Thoracic aorta (tissue), 2 donors: ENCODE measurements at regions not wholly inside any gene's neighbourhood (a gene's known extent, or its start where the extent isn't known, plus 50 kb on each side); places are given as distances from the start of the nearest gene placed in this dataset.

Experiments
- ATAC-seq: fragments of 150-250 bp; one replicate; pipeline ENCODE4 v1.8.0; 2017; ENCODE audit warnings: low read depth; ENCODE audit not compliant: insufficient number of reproducible peaks, low FRiP score
- DNase-seq: peaks from one replicate; pipeline ENCODE4 v3.0.0-alpha.2; 2020; ENCODE audit warnings: low spot score
- H3K27ac ChIP-seq, 2 donors: fragments of 200-600 bp; sonication (generic); 1 replicate in 1 of 2; 2 replicates in 1 of 2; pipeline ENCODE4 v1.5.1; 2016; ENCODE audit warnings: mild to moderate bottlenecking in 2 of 2, moderate library complexity in 2 of 2
- H3K27me3 ChIP-seq: fragments of 200-600 bp; sonication (generic); replicated peaks from 2 replicates; pipeline ENCODE4 v1.6.0; 2016; ENCODE audit warnings: mild to moderate bottlenecking; ENCODE audit not compliant: insufficient read depth
- H3K36me3 ChIP-seq: fragments of 200-600 bp; sonication (generic); one replicate; pipeline ENCODE4 v1.5.1; 2016
- H3K4me1 ChIP-seq, 2 donors: fragments of 200-600 bp; sonication (generic); 1 replicate in 1 of 2; 2 replicates in 1 of 2; pipeline versions ENCODE4 v1.5.1 to v1.6.0; 2016; ENCODE audit warnings: low read depth in 2 of 2, mild to moderate bottlenecking in 1 of 2; ENCODE audit not compliant: control insufficient read depth in 1 of 2
- H3K4me3 ChIP-seq: fragments of 200-600 bp; sonication (generic); 2 replicates; pipeline ENCODE4 v1.5.1; 2016; ENCODE audit warnings: mild to moderate bottlenecking
- H3K9me3 ChIP-seq: fragments of 200-600 bp; sonication (generic); 2 replicates; pipeline ENCODE4 v1.5.1; 2016
- TF ChIP-seq, protein P1 (sequence below): fragments of 200-600 bp; sonication (generic); IDR thresholded peaks from one replicate; pipeline ENCODE4 v1.5.1; 2019; ENCODE audit warnings: antibody characterized with exemption

DNA sequence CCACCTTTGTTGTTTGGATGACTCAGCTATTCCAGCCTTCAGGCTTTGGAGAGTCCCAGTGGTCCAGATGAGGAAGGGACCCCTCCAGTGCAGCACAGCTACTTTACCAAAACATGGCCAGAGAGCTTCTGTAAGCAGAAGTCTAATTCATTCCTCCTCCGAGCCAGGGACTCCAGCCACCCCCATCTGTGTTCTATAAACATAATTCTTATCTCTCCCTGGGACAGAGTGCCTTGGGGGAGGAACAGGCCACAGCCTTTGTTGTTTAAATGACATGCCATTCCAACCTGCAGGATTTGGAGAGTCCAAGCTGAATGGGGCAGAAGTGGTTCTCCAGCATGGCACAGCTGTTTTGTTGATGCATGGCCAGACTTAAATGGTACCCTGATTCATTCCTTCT, 994.0 kb downstream of the TRHDE start:
- Histone ChIP-seq H3K9me3 (no peaks in the 10 kb centered on the region), H3K4me1 (no peaks in the 10 kb centered on the region), H3K27ac (no peak overlapping the region), H3K4me3 (no peak overlapping the region), H3K27me3 (no peaks in the 10 kb centered on the region), H3K36me3 (no peaks in the 10 kb centered on the region)
- ATAC-seq: no peak
- TF ChIP-seq, protein P1, sequence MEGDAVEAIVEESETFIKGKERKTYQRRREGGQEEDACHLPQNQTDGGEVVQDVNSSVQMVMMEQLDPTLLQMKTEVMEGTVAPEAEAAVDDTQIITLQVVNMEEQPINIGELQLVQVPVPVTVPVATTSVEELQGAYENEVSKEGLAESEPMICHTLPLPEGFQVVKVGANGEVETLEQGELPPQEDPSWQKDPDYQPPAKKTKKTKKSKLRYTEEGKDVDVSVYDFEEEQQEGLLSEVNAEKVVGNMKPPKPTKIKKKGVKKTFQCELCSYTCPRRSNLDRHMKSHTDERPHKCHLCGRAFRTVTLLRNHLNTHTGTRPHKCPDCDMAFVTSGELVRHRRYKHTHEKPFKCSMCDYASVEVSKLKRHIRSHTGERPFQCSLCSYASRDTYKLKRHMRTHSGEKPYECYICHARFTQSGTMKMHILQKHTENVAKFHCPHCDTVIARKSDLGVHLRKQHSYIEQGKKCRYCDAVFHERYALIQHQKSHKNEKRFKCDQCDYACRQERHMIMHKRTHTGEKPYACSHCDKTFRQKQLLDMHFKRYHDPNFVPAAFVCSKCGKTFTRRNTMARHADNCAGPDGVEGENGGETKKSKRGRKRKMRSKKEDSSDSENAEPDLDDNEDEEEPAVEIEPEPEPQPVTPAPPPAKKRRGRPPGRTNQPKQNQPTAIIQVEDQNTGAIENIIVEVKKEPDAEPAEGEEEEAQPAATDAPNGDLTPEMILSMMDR: no peak
- DNase-seq: no peak

DNA sequence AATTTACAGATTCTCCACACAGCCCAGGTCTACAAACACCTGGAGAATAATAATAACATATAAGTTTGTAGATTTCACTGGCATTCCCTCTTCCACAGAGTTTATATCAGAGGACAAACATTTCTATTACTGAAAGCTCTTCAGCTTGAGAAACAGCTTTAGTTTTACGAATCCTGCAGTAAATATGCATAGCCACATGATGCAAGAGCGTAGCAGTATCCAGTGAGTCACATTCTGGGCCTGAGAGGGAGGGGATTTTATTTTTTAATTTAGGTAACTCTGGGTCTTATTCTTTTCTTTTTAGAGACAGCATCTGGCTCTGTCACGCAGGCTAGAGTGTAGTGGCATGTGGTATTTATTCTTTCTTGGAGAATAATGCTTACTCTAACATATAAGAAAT, 1002.8 kb downstream of the TRHDE start:
- no peaks in the 10 kb centered on the region for H3K9me3 ChIP-seq
- DNase-seq: no peak
- H3K27ac ChIP-seq: no peak overlapping the region
- H3K4me3 ChIP-seq: no peak overlapping the region
- no peaks in the 10 kb centered on the region for H3K4me1 ChIP-seq
- H3K27me3 ChIP-seq: no peaks in the 10 kb centered on the region
- TF ChIP-seq, protein P1: no peak
- no peak for ATAC-seq
- H3K36me3 ChIP-seq: no peaks in the 10 kb centered on the region

DNA sequence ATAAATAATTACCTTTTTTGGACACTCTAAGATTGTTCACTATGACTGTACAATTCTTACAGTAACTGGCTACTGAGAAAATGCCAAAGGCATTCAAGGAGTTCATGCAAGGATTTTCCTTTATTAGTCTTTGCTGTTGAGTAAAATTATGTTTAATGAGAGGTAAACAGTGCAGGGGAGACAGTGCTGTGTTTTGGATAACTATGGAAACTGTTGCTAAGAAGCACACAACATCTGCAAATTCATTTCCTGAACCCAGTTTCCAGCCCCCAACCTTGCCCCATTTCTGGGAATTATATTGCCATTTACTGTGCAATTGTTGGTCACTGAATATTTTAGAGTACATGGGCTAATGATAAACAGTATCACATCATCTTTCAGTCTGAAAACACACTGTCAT, 1005.8 kb downstream of the TRHDE start:
- DNase-seq (no peak), ATAC-seq (no peak)
- no peaks in the 10 kb centered on the region for H3K36me3 ChIP-seq
- no peaks in the 10 kb centered on the region for H3K9me3 ChIP-seq
- no peaks in the 10 kb centered on the region for H3K27me3 ChIP-seq
- no peak overlapping the region for H3K27ac ChIP-seq
- H3K4me1 ChIP-seq: no peaks in the 10 kb centered on the region
- H3K4me3 ChIP-seq: no peak overlapping the region
- TF ChIP-seq, protein P1: no peak

DNA sequence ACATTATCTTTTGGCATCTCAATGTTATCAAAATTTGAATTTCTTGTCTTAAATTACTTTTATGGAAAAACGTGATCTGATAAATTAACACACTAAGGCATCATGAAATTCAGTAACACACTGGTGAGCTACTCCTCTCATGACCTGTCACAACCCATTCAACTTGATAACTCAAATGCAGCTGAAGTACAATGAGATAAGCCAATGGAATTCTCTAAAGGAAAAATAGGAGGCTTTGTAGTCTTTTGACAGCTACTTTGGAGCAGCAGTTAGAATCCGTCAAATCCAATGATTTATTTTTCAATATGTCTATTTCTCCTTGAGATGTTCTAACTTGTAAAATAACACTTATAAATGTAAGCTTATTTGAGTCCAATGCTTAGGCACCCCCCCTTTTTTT, 1029.4 kb downstream of the TRHDE start:
- ATAC-seq (no peak), DNase-seq (no peak)
- no peaks in the 10 kb centered on the region for H3K36me3 ChIP-seq
- H3K27me3 ChIP-seq: no peaks in the 10 kb centered on the region
- no peaks in the 10 kb centered on the region for H3K9me3 ChIP-seq
- TF ChIP-seq, protein P1: no peak
- H3K4me1 ChIP-seq: no peaks in the 10 kb centered on the region
- no peak overlapping the region for H3K4me3 ChIP-seq
- no peak overlapping the region for H3K27ac ChIP-seq

DNA sequence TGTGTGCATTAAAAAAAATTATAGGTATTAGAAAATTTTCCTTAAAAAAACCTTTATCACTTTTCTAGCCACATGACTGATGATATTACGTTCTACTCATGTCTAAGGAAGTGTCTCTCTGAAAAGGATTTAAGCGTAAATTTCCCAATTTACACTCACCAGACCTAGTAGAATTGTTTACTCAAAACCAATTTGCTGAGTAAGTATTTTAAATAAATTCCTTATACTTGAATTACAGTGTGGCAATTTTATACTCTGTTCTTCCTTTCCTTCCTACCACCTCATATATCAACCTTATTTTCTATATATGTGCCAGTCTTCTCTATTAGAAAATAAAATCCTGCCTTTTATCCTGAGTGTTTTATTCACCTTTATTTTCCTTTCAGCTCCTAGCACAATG, 1035.1 kb downstream of the TRHDE start:
- Histone ChIP-seq H3K4me3 (no peak overlapping the region), H3K27ac (no peak overlapping the region), H3K27me3 (no peaks in the 10 kb centered on the region), H3K9me3 (no peaks in the 10 kb centered on the region), H3K4me1 (no peaks in the 10 kb centered on the region), H3K36me3 (no peaks in the 10 kb centered on the region)
- DNase-seq: no peak
- ATAC-seq: no peak
- TF ChIP-seq, protein P1: no peak
